H9 (cell line): ENCODE measurements at regions not wholly inside any gene's neighbourhood (a gene's known extent, or its start where the extent isn't known, plus 50 kb on each side); places are given as distances from the start of the nearest gene placed in this dataset.

ENCODE experiments used
- DNase-seq: peaks from one replicate; pipeline ENCODE4 v3.0.0-alpha.2; 2017
- H2AFZ ChIP-seq: one replicate; pipeline ENCODE4 v1.6.1; 2013; ENCODE audit warnings: mild to moderate bottlenecking, low read length, control low read depth, moderate library complexity
- H2AK5ac ChIP-seq: 2 replicates; pipeline ENCODE4 v1.6.1; 2013; ENCODE audit warnings: low read length, control low read depth, mixed read lengths; ENCODE audit not compliant: insufficient read length
- H2BK120ac ChIP-seq: one replicate; pipeline ENCODE4 v1.6.1; 2013; ENCODE audit warnings: low read depth, mild to moderate bottlenecking, low read length, control low read depth, inconsistent platforms; ENCODE audit not compliant: poor library complexity, severe bottlenecking
- H2BK12ac ChIP-seq: 2 replicates; pipeline ENCODE4 v1.6.1; 2013; ENCODE audit warnings: low read length, control low read depth, mixed read lengths, low read depth; ENCODE audit not compliant: insufficient read length
- H2BK15ac ChIP-seq: 2 replicates; pipeline ENCODE4 v1.6.1; 2013; ENCODE audit warnings: low read depth, low read length, control low read depth
- H2BK20ac ChIP-seq: one replicate; pipeline ENCODE4 v1.6.1; 2013; ENCODE audit warnings: low read depth, mild to moderate bottlenecking, low read length, control low read depth, inconsistent platforms; ENCODE audit not compliant: poor library complexity, severe bottlenecking
- H2BK5ac ChIP-seq: 2 replicates; pipeline ENCODE4 v1.6.1; 2013; ENCODE audit warnings: low read length, control low read depth, mixed read lengths; ENCODE audit not compliant: insufficient read length
- H3K14ac ChIP-seq: 2 replicates; pipeline ENCODE4 v1.6.1; 2013; ENCODE audit warnings: low read length, control low read depth; ENCODE audit not compliant: insufficient read depth
- H3K18ac ChIP-seq: 2 replicates; pipeline ENCODE4 v1.6.1; 2013; ENCODE audit warnings: low read depth, mild to moderate bottlenecking, mixed read lengths, low read length, control low read depth; ENCODE audit not compliant: insufficient read length
- H3K23ac ChIP-seq: 2 replicates; pipeline ENCODE4 v1.6.1; 2013; ENCODE audit warnings: low read length, control low read depth, mixed read lengths, low read depth; ENCODE audit not compliant: insufficient read length
- H3K23me2 ChIP-seq: 2 replicates; pipeline ENCODE4 v1.6.1; 2013; ENCODE audit warnings: low read depth, mild to moderate bottlenecking, mixed read lengths, low read length, control low read depth; ENCODE audit not compliant: insufficient read length, poor library complexity, severe bottlenecking
- H3K27ac ChIP-seq: 2 replicates; pipeline ENCODE4 v1.5.1; 2013; ENCODE audit warnings: low read length, control low read depth, mixed read lengths, low read depth; ENCODE audit not compliant: insufficient read length
- H3K27me3 ChIP-seq: 2 replicates; pipeline ENCODE4 v1.6.1; 2013; ENCODE audit warnings: low read length, control low read depth, inconsistent platforms; ENCODE audit not compliant: insufficient read depth
- H3K4ac ChIP-seq: 2 replicates; pipeline ENCODE4 v1.6.1; 2013; ENCODE audit warnings: low read depth, mild to moderate bottlenecking, control low read depth, inconsistent platforms, low read length, moderate library complexity
- H3K4me1 ChIP-seq: 2 replicates; pipeline ENCODE4 v1.6.1; 2013; ENCODE audit warnings: low read length, control low read depth, inconsistent platforms; ENCODE audit not compliant: insufficient read depth
- H3K4me2 ChIP-seq: 2 replicates; pipeline ENCODE4 v1.6.1; 2013; ENCODE audit warnings: low read length, control low read depth, mixed read lengths; ENCODE audit not compliant: insufficient read length, insufficient read depth
- H3K56ac ChIP-seq: 2 replicates; pipeline ENCODE4 v1.6.1; 2013; ENCODE audit warnings: low read depth, mild to moderate bottlenecking, mixed read lengths, low read length, control low read depth; ENCODE audit not compliant: insufficient read length
- H3K79me1 ChIP-seq: 2 replicates; pipeline ENCODE4 v1.6.1; 2013; ENCODE audit warnings: low read depth, mild to moderate bottlenecking, moderate library complexity, low read length, control low read depth, inconsistent platforms; ENCODE audit not compliant: insufficient read depth, poor library complexity, severe bottlenecking
- H3K79me2 ChIP-seq: 2 replicates; pipeline ENCODE4 v1.6.1; 2013; ENCODE audit warnings: low read length, control low read depth, inconsistent platforms; ENCODE audit not compliant: insufficient read depth
- H3K9ac ChIP-seq: 2 replicates; pipeline ENCODE4 v1.6.1; 2013; ENCODE audit warnings: low read length, control low read depth, mixed read lengths; ENCODE audit not compliant: insufficient read length; ENCODE audit errors: extremely low read depth
- H3K9me3 ChIP-seq: one replicate; pipeline ENCODE4 v1.6.1; 2013; ENCODE audit warnings: low read depth, low read length, inconsistent platforms; ENCODE audit not compliant: control insufficient read depth
- H3T11ph ChIP-seq: one replicate; pipeline ENCODE4 v1.6.1; 2013; ENCODE audit warnings: mild to moderate bottlenecking, low read length, control low read depth, inconsistent platforms
- H4K20me1 ChIP-seq: one replicate; pipeline ENCODE4 v1.6.1; 2013; ENCODE audit not compliant: control insufficient read depth, insufficient read length, insufficient read depth
- H4K5ac ChIP-seq: 2 replicates; pipeline ENCODE4 v1.6.1; 2013; ENCODE audit warnings: low read depth, mild to moderate bottlenecking, mixed read lengths, low read length, control low read depth; ENCODE audit not compliant: insufficient read length
- H4K8ac ChIP-seq: replicated peaks from 2 replicates; pipeline ENCODE4 v1.6.1; 2013; ENCODE audit warnings: low read length, control low read depth, mixed read lengths, low read depth; ENCODE audit not compliant: insufficient read length
- H4K91ac ChIP-seq: 2 replicates; pipeline ENCODE4 v1.6.1; 2013; ENCODE audit warnings: low read depth, mild to moderate bottlenecking, moderate library complexity, mixed read lengths, low read length, control low read depth; ENCODE audit not compliant: insufficient read length
- H3K27ac Mint-ChIP-seq, 3 experiments: 2 replicates in 2 of 3; 3 replicates in 1 of 3; pipeline ENCODE4 v1.8.0; 2020 to 2021; ENCODE audit warnings: mixed read lengths in 3 of 3, mild to moderate bottlenecking in 1 of 3, moderate library complexity in 1 of 3
- H3K27me3 Mint-ChIP-seq: 2 replicates; pipeline ENCODE4 v1.8.0; 2021; ENCODE audit warnings: low read depth, mild to moderate bottlenecking, moderate library complexity, mixed read lengths
- H3K36me3 Mint-ChIP-seq, 3 experiments: 2 replicates in 2 of 3; 3 replicates in 1 of 3; pipeline ENCODE4 v1.8.0; 2020 to 2021; ENCODE audit warnings: low read depth in 3 of 3, mixed read lengths in 3 of 3; ENCODE audit not compliant: insufficient read depth in 1 of 3
- H3K4me1 Mint-ChIP-seq, 2 experiments: 2 replicates each; pipeline ENCODE4 v1.8.0; 2020; ENCODE audit warnings: mixed read lengths in 2 of 2
- H3K4me3 Mint-ChIP-seq, 2 experiments: 2 replicates in 1 of 2; 3 replicates in 1 of 2; pipeline ENCODE4 v1.8.0; 2020 to 2021; ENCODE audit warnings: mild to moderate bottlenecking in 2 of 2, mixed read lengths in 2 of 2, moderate library complexity in 1 of 2
- H3K9me3 Mint-ChIP-seq, 2 experiments: 2 replicates in 1 of 2; 3 replicates in 1 of 2; pipeline ENCODE4 v1.8.0; 2020; ENCODE audit warnings: mild to moderate bottlenecking in 2 of 2, mixed read lengths in 2 of 2, moderate library complexity in 1 of 2
- CTCF ChIP-seq: fragments of 200-600 bp; sonication (generic); conservative IDR thresholded peaks from 3 replicates; pipeline ENCODE4 v1.8.0; 2021; ENCODE audit warnings: antibody characterized with exemption, mild to moderate bottlenecking
- WGBS: extraction: QIAGEN DNeasy Blood & Tissue Kit; methylation state at CpG from one replicate; pipeline ENCODE4 v1.1.7; 2013; ENCODE audit warnings: missing lambda C conversion rate, low lambda C conversion rate, mixed read lengths; ENCODE audit not compliant: insufficient read length; ENCODE audit errors: extremely low coverage; 5-methylcytosine and 5-hydroxymethylcytosine counted together

- no peak overlapping the region for H2BK12ac ChIP-seq
- H3K27ac ChIP-seq, result no peak overlapping the region
- no peak overlapping the region for H2BK120ac ChIP-seq
- H3K36me3 Mint-ChIP-seq, result peaks cover 0 to 4% (median 2%) of the 10 kb centered on the region in 3 experiments; a peak in 3 of 7 replicates
- H4K5ac ChIP-seq, result no peak overlapping the region
- H2BK20ac ChIP-seq, result no peak overlapping the region
- no peak overlapping the region for H3K4me2 ChIP-seq
- H3K27me3 Mint-ChIP-seq, result no peaks in the 10 kb centered on the region
- no peak overlapping the region for H3K18ac ChIP-seq
- no peak overlapping the region for H4K91ac ChIP-seq
- no peak overlapping the region for H3K4me3 Mint-ChIP-seq
- H3K4ac ChIP-seq, result no peak overlapping the region
- H2AK5ac ChIP-seq, result no peak overlapping the region
- no peaks in the 10 kb centered on the region for H3K79me1 ChIP-seq
- no peak overlapping the region for H2AFZ ChIP-seq
- H3K9me3 Mint-ChIP-seq, result peaks cover 0 to 11% of the 10 kb centered on the region in 2 experiments; a peak in 1 of 5 replicates
- TF ChIP-seq CTCF, result no peak
- H3K9me3 ChIP-seq, result no peaks in the 10 kb centered on the region
- no peak overlapping the region for H2BK15ac ChIP-seq
- no peaks in the 10 kb centered on the region for H4K20me1 ChIP-seq
- no CpG with 5 or more reads among the region's 1 CpG for WGBS
- no peak overlapping the region for H3K27ac Mint-ChIP-seq
- H3K23me2 ChIP-seq, result no peaks in the 10 kb centered on the region
- no peak overlapping the region for H3K9ac ChIP-seq
- H3K4me1 ChIP-seq, result 0 out of 2 replicates have a peak, but pooled peaks cover 2% of the 10 kb centered on the region
- peaks cover 3 to 9% of the 10 kb centered on the region in 2 experiments; a peak in 3 of 4 replicates for H3K4me1 Mint-ChIP-seq
- H3K23ac ChIP-seq, result no peak overlapping the region
- H4K8ac ChIP-seq, result no peak overlapping the region
- DNase-seq, result no peak
- H3K14ac ChIP-seq, result no peak overlapping the region
- no peak overlapping the region for H3T11ph ChIP-seq
- H3K56ac ChIP-seq, result no peak overlapping the region
- no peaks in the 10 kb centered on the region for H3K79me2 ChIP-seq
- no peak overlapping the region for H2BK5ac ChIP-seq
- no peaks in the 10 kb centered on the region for H3K27me3 ChIP-seq
Observed at GRCh38 chr18:60050821-60051220, 151.0 kb downstream of the PMAIP1 start.
